ENCODE measurements at regions not wholly inside any gene's neighbourhood (a gene's known extent, or its start where the extent isn't known, plus 50 kb on each side); places are given as distances from the start of the nearest gene placed in this dataset.

GRCh38 chr11:122392508-122392907 lies 263.0 kb upstream of the UBASH3B start:
- Histone ChIP-seq H3K79me2 (ENCODE audit: insufficient read depth, low read length) (no peaks in the 10 kb centered on the region), H3K27me3 (ENCODE audit: insufficient read depth, low read length, poor library complexity) (no peaks in the 10 kb centered on the region), H4K20me1 (ENCODE audit: insufficient read depth, low read length) (no peaks in the 10 kb centered on the region), H2AFZ (ENCODE audit: low read depth, low read length) (no peak overlapping the region), H3K4me2 (ENCODE audit: insufficient read depth, low read length) (no peak overlapping the region), H3K9me3 (ENCODE audit: insufficient read depth, low read length, severe bottlenecking) (no peaks in the 10 kb centered on the region), H3K4me3 (ENCODE audit: low read depth in 1 of 2, low read length in 2 of 2) (no peak overlapping the region), H3K36me3 (ENCODE audit: insufficient read depth, low read length) (no peaks in the 10 kb centered on the region), H3K27ac (ENCODE audit: low read length) (no peak overlapping the region), H3K4me1 (ENCODE audit: insufficient read depth, low read length) (no peaks in the 10 kb centered on the region), H3K9ac (ENCODE audit: low read depth, low read length) (no peak overlapping the region)
- DNase-seq (no peak), ATAC-seq (ENCODE audit: insufficient read depth, low read depth) (no peak)
- no peak for TF ChIP-seq CTCF (IDR thresholded peaks at IDR 0.05; ENCODE audit: borderline replicate concordance, extremely low read depth, low read length, poor library complexity, severe bottlenecking)
- no peak for TF ChIP-seq EZH2 (IDR thresholded peaks at IDR 0.05; ENCODE audit: borderline replicate concordance, low read depth, low read length, severe bottlenecking)

- no peaks in the 10 kb centered on the region for H3K4me1 ChIP-seq (ENCODE audit: insufficient read depth, low read length)
- no peak for TF ChIP-seq EZH2 (IDR thresholded peaks at IDR 0.05; ENCODE audit: borderline replicate concordance, low read depth, low read length, severe bottlenecking)
- TF ChIP-seq CTCF (IDR thresholded peaks at IDR 0.05; ENCODE audit: borderline replicate concordance, extremely low read depth, low read length, poor library complexity, severe bottlenecking) = no peak
- no peaks in the 10 kb centered on the region for H3K27me3 ChIP-seq (ENCODE audit: insufficient read depth, low read length, poor library complexity)
- ATAC-seq (ENCODE audit: insufficient read depth, low read depth) (no peak), DNase-seq (no peak)
- no peaks in the 10 kb centered on the region for H3K9me3 ChIP-seq (ENCODE audit: insufficient read depth, low read length, severe bottlenecking)
- H2AFZ ChIP-seq (ENCODE audit: low read depth, low read length) = no peak overlapping the region
- H3K27ac ChIP-seq (ENCODE audit: low read length) = no peak overlapping the region
- no peak overlapping the region for H3K4me2 ChIP-seq (ENCODE audit: insufficient read depth, low read length)
- H3K79me2 ChIP-seq (ENCODE audit: insufficient read depth, low read length) = no peaks in the 10 kb centered on the region
- no peaks in the 10 kb centered on the region for H4K20me1 ChIP-seq (ENCODE audit: insufficient read depth, low read length)
- H3K36me3 ChIP-seq (ENCODE audit: insufficient read depth, low read length) = no peaks in the 10 kb centered on the region
- H3K9ac ChIP-seq (ENCODE audit: low read depth, low read length) = no peak overlapping the region
- H3K4me3 ChIP-seq (ENCODE audit: low read depth in 1 of 2, low read length in 2 of 2) = no peak overlapping the region
Observed at GRCh38 chr11:122391049-122391448, 264.5 kb upstream of the UBASH3B start.

- ATAC-seq (ENCODE audit: insufficient read depth, low read depth) = no peak
- H3K4me1 ChIP-seq (ENCODE audit: insufficient read depth, low read length) = no peaks in the 10 kb centered on the region
Observed at GRCh38 chr11:122383186-122383585, 267.2 kb upstream of the BLID start.

More at GRCh38 chr11:122383186-122383585, 267.2 kb upstream of the BLID start:
- no peak overlapping the region for H3K4me3 ChIP-seq (ENCODE audit: low read depth in 1 of 2, low read length in 2 of 2)
- no peak overlapping the region for H3K4me2 ChIP-seq (ENCODE audit: insufficient read depth, low read length)
- no peaks in the 10 kb centered on the region for H4K20me1 ChIP-seq (ENCODE audit: insufficient read depth, low read length)
- H3K27ac ChIP-seq (ENCODE audit: low read length) = no peak overlapping the region
- H3K9me3 ChIP-seq (ENCODE audit: insufficient read depth, low read length, severe bottlenecking) = no peaks in the 10 kb centered on the region
- no peak overlapping the region for H2AFZ ChIP-seq (ENCODE audit: low read depth, low read length)
- H3K36me3 ChIP-seq (ENCODE audit: insufficient read depth, low read length) = no peaks in the 10 kb centered on the region
- H3K27me3 ChIP-seq (ENCODE audit: insufficient read depth, low read length, poor library complexity) = no peaks in the 10 kb centered on the region
- no peak for DNase-seq
- no peak overlapping the region for H3K9ac ChIP-seq (ENCODE audit: low read depth, low read length)
- H3K79me2 ChIP-seq (ENCODE audit: insufficient read depth, low read length) = no peaks in the 10 kb centered on the region
- no peak for TF ChIP-seq EZH2 (IDR thresholded peaks at IDR 0.05; ENCODE audit: borderline replicate concordance, low read depth, low read length, severe bottlenecking)
- no peak for TF ChIP-seq CTCF (IDR thresholded peaks at IDR 0.05; ENCODE audit: borderline replicate concordance, extremely low read depth, low read length, poor library complexity, severe bottlenecking)
